ENCODE measurements at regions not wholly inside any gene's neighbourhood (a gene's known extent, or its start where the extent isn't known, plus 50 kb on each side); places are given as distances from the start of the nearest gene placed in this dataset.
"Not testable (repeated sequence)": the region's sequence is repeated elsewhere in the genome, so short reads cannot be mapped to it uniquely, and the experiment has no call there.

GRCh38 chr1:199832451-199832850, 195.1 kb upstream of the NR5A2 start:
- DNase-seq, result no peak

- DNase-seq, result no peak
Measured at GRCh38 chr1:199834711-199835110, 192.8 kb upstream of the NR5A2 start.

GRCh38 chr1:199836430-199836829, 191.1 kb upstream of the NR5A2 start:
- no peak for DNase-seq

GRCh38 chr1:199837321-199837720, 190.2 kb upstream of the NR5A2 start:
- DNase-seq, result no peak

- DNase-seq, result not testable (repeated sequence)
Measured at GRCh38 chr1:199839608-199840007, 187.9 kb upstream of the NR5A2 start.

GRCh38 chr1:199843096-199843495, 184.4 kb upstream of the NR5A2 start:
- not testable (repeated sequence) for DNase-seq

GRCh38 chr1:199843861-199844260, 183.6 kb upstream of the NR5A2 start:
- DNase-seq, result no peak

GRCh38 chr1:199847021-199847420, 180.5 kb upstream of the NR5A2 start:
- no peak for DNase-seq

- no peak for DNase-seq
Measured at GRCh38 chr1:199851439-199852140, 175.9 kb upstream of the NR5A2 start.

- no peak for DNase-seq
Measured at GRCh38 chr1:199854686-199855321, 172.7 kb upstream of the NR5A2 start.

- DNase-seq, result no peak
Measured at GRCh38 chr1:199855580-199855979, 171.9 kb upstream of the NR5A2 start.

GRCh38 chr1:199856216-199856780, 171.2 kb upstream of the NR5A2 start:
- DNase-seq, result no peak

GRCh38 chr1:199857108-199857507, 170.4 kb upstream of the NR5A2 start:
- no peak for DNase-seq

- DNase-seq, result no peak
Measured at GRCh38 chr1:199857516-199857915, 170.0 kb upstream of the NR5A2 start.

GRCh38 chr1:199858171-199858570, 169.3 kb upstream of the NR5A2 start:
- no peak for DNase-seq

- no peak for DNase-seq
Measured at GRCh38 chr1:199858856-199859255, 168.7 kb upstream of the NR5A2 start.

GRCh38 chr1:199859491-199859933, 168.0 kb upstream of the NR5A2 start:
- no peak for DNase-seq

GRCh38 chr1:199861020-199861795, 166.3 kb upstream of the NR5A2 start:
- no peak for DNase-seq

GRCh38 chr1:199862047-199862446, 165.5 kb upstream of the NR5A2 start:
- no peak for DNase-seq

GRCh38 chr1:199866210-199866617, 161.3 kb upstream of the NR5A2 start:
- no peak for DNase-seq

GRCh38 chr1:199867601-199868000, 159.9 kb upstream of the NR5A2 start:
- no peak for DNase-seq

- no peak for DNase-seq
Measured at GRCh38 chr1:199868777-199869176, 158.7 kb upstream of the NR5A2 start.

- DNase-seq, result no peak
Measured at GRCh38 chr1:199875337-199875736, 152.2 kb upstream of the NR5A2 start.

- no peak for DNase-seq
Measured at GRCh38 chr1:199875856-199876255, 151.7 kb upstream of the NR5A2 start.

All from NCI-H510A (cell line).